ENCODE measurements at regions not wholly inside any gene's neighbourhood (a gene's known extent, or its start where the extent isn't known, plus 50 kb on each side); places are given as distances from the start of the nearest gene placed in this dataset.

DNA sequence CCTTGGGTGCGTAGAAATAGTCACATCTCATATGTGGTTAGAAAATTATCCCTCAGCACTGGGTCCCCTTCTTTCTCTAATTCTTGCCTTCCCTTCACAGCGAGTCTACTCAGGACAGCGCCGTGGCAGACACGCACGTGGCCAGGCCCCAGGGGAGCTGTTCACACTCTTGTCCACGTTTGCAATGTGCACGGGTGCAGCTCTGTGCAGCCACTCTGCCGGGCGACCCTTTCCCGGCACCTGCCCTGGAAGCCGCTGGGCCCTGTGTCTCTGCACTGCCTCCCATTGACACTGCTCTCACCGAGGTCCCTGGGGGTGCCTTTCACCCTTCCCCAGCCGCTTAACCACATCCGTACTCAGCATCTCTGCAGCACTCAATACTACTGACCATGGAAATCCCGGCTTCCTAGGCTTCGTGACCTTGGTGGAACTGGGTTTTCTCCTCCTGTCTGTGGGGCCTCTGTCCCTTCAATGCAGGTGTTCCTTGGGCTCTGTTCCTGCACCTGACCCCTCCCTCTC is 104.9 kb downstream of the DACT2 start:
- no peak overlapping the region for H3K27ac ChIP-seq
- DNase-seq (ENCODE audit: low read depth, low spot score) = no peak

DNA sequence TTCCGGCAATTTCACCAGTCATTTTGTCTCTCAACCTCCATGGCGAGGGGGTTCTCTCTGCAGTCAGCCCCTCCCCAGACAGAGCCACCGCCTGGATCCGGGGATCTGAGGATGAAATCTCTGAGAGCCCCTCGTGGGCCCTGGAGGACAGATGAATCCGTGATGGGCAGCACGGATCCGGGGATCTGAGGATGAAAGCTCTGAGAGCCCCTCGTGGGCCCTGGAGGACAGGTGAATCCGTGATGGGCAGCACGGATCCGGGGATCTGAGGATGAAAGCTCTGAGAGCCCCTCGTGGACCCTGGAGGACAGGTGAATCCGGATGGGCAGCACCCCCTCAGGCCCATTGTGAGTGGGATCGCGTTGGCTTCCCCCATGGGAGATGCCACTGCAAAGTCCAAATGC is 106.5 kb downstream of the DACT2 start:
- DNase-seq (ENCODE audit: low read depth, low spot score) = no peak
- no peak overlapping the region for H3K27ac ChIP-seq

DNA sequence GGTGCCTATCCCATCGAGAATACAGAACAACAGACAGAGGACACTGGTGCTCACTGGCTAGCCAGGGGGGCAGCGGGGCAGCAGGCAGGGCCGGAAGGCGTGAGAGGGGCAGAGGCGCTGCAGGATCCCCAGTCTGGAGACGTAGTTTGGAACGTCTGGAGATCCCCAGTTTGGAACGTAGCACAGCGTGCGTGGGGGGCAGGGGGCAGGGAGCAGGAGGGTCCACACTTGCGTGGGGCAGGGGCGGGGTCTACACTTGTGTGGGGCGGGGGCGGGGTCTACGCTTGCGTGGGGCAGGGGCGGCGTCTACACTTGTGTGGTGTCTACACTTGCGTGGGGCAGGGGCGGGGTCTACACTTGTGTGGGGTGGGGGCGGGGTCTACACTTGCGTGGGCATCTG is 107.2 kb downstream of the DACT2 start:
- no peak for DNase-seq (ENCODE audit: low read depth, low spot score)
- no peak overlapping the region for H3K27ac ChIP-seq

DNA sequence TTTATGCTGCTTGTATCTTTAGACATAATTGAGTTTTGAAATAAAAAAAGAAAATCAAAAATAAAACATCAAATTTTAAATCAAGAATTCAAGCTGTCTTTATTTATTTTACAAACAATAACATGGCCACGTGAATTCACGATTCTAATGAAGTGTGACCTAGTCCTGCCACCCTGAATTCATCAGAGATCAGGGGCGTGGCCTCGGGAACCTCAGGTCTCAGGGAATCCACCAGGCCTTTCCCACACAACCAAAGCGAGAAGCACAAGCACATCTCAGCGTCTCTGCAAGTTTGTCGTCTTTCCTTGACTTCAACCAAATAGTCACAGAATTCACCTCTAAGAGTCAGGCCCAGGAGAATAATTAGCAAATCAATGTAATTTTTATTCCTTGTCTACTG is 107.9 kb downstream of the DACT2 start:
- DNase-seq (ENCODE audit: low read depth, low spot score) = no peak
- no peak overlapping the region for H3K27ac ChIP-seq

DNA sequence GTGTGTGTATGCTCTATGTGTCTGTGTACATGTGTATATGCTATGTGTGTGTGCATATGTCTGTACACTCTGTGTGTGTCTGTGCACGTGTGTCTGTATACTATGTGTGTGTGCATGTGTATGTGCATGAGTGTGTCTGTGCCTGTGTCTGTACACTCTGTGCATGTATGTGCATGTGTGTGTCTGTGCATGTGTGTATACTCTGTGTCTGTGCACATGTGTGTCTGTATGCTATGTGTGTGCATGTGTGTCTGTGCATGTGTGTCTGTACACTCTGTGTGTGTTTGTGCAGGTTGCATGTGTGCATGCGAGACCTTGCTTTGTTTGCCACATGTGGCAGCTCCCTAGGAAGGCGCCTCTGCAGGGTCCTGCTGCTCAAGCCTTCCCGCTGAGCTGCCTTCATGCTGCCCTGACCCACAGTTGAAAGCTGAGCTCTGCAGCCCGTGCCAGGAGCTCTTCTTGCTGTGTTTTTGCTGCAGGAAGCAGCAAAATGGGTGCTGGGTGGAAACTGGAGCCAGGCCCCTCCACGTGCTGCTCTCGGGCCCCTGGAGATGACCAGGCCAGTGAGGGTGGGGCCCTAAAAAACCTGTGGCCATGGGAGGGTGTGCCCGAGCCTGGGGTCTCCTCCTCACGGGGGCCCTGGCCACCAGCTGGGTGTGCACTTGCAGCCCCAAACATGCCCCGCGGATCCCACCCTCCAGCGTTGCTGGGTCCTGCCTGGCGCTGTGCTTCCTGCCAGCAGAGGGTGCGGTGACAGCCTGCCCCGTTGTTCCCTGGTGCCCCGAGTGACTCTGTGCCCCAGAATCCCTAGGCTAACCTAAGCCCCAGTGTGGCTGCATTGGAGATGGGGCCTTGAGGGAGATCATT is 109.1 kb downstream of the DACT2 start:
- H3K27ac ChIP-seq = no peak overlapping the region
- DNase-seq (ENCODE audit: low read depth, low spot score) = no peak

DNA sequence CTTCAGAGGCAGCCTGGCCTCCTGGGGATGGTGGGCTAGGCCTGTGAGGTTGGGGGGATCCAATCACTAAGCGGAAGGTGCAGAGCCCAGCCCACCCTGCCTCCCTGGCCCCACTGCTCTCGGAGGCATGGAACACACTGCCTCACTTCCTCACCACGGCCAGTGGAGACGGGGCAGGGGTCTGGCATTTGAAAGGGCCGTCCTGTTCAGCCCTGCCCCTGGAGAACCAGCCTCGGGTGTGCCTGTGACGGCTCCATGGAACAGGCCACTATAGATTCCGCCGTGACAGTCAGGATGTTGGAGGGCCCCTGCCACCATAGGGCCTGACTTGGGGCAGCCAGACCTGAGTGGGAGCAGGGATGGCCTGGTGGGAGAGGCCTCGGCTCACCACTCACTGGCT is 110.2 kb downstream of the DACT2 start:
- DNase-seq (ENCODE audit: low read depth, low spot score) = no peak
- H3K27ac ChIP-seq = no peak overlapping the region

DNA sequence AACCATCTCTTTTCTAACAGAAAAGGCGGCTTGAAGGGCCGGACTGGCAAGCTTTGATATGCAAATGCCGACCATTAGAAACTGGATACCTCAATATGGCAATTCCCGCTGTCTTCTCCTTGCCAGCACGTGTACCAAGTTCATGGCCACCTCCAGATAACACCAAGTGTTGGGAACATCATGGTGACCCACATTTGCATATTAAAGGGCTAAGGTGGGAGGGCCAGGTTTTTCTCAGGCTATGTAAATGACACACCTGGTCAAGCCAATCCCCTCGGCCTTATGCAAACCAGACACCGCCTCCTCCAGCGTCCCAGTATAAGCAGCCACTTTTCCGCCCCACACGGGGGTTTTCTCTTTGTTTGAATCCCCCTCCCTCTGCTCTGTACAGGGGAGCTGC is 110.7 kb downstream of the DACT2 start:
- H3K27ac ChIP-seq = no peak overlapping the region
- no peak for DNase-seq (ENCODE audit: low read depth, low spot score)

DNA sequence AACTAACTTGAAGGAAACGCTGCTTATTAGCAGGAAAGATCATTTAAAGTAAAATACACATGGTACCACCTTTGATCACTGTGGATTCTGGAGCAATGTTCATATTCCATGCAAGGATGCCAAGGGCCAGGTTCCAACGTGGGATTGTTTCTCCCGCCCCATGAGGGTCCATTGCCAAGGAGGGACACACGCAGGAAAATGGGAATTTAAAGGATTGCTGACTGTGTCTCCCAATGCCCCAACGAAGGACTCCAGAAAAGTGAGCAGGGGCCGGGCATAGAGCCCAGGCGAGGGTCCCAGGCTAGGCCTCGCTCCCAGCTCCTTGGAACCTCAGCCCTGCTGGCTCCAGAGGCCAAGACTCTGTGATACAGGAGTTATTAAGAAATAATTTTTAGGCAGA is 111.2 kb downstream of the DACT2 start:
- DNase-seq (ENCODE audit: low read depth, low spot score) = no peak
- H3K27ac ChIP-seq = no peak overlapping the region

DNA sequence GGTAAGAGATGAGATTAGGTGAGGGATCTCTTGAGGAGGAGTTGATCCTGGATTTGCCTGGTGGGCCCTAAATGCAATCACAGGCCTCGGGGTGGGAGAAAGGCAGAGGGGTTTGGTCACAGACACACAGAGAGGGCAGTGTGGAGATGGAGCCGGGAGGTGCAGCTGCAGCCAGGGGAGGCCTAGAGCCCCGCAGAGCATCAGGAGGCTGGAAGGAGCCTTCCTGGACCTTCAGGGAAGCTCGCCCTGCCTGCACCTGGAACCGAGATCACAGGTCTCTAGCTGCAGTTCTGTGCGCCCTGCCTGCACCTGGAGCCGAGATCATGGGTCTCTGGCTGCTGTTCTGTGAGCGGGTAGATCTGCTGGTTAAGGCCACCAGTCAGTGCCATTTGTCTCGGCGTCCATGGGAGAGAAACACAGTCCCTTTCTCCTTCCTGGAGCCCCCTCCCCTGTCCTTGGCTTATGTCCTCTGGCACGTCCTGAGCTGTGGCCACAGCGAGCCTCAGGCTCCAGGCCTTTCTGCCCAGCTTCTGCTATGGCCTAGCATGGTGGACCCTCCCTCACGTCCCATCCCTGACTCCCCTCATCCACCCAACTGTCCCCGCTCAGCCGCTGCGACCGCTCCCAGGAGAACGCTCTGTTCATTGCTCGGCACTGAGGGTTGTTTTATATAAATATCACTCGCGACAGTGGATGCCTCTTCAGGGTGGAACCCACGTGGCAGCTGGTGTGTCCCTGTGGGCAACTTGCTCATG is 112.0 kb downstream of the DACT2 start:
- DNase-seq (ENCODE audit: low read depth, low spot score) = no peak
- no peak overlapping the region for H3K27ac ChIP-seq

DNA sequence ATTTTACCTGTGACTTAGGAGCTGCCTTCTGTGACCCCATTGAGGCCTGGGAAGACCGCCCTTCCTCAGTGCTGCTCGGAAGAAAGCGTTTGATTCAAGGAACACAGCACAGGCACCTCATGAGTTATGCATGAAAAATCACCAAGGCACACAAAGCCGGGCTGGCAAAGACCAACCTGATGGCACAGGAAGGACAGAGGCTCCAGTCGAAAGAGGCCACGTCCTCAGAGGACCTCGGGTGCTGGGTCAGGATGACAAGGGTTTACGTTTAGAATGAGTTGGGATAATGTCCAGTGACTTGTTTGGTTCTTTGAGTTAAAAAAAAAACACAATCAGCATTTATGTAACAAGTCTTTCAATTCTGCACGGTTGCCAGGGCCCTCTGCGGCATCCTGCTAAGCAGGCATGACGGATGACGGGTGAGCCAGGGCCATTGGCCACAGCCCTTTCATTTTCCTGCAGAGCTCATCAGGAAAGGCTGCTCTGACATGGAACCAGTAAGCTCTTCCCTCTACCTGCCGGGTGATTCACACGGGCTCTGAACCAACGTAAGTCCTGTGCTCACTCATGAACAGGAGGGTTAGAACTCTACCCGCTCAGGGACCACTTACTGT is 112.8 kb downstream of the DACT2 start:
- no peak overlapping the region for H3K27ac ChIP-seq
- DNase-seq (ENCODE audit: low read depth, low spot score) = no peak

DNA sequence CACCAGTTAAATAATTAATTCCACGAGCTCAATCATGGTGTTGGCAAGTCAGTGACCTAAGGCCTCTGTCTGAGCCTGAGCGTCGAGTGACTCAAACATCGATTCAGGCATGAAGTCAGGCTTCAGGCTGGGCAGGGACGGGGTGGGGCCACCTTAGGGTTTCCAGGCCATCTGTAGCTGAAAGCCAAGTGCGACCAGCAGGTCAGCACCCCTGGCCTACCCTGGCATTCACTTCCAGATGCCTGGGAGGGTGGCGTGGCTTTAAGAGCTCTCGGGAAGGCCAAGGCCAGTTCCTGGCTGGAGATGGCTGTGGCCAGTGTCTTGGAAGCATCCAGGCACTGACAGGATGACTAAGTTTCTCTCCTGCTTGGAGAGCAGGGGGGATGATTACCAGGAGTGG is 113.4 kb downstream of the DACT2 start:
- no peak for DNase-seq (ENCODE audit: low read depth, low spot score)
- no peak overlapping the region for H3K27ac ChIP-seq

DNA sequence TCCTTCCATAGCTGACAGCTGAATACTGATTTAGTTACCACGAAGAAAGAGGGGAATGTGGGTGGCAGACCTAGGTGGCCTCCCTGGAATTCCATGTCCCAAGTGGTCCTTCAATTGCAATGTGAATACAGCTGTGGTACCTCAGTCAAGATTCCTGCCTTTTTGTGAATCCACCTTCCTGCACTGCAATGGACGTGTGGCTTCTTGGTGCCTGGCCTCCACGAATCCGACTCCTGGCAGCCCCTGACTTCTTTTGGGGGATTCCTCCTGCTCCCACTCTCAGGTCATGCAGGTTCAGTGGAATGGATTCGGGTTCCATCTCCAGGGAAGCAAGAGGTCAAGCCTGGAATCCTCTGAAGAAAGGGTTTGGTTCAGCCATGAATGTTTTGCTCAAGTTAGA is 117.8 kb downstream of the DACT2 start:
- H3K27ac ChIP-seq = no peak overlapping the region
- no peak for DNase-seq (ENCODE audit: low read depth, low spot score)

DNA sequence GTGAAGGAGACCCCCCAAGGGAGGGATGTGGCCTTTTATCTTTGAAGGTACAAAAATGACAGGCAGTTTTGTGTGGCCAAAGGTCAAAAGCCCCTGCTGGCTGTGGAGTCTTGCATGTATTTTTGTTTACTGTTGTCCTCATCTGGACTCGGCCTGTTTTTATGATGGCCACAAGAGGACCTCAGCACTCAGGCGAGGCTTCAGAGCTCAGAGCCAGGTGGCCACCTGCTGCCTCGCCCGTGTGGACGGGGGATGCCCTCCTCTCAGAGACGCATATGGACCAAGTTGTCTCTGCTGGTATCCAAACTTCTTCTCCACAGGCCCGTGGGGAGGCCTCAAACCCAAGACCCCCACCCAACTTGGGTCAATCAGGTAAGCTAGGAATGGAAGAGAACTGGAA is 118.2 kb downstream of the DACT2 start:
- no peak overlapping the region for H3K27ac ChIP-seq
- DNase-seq (ENCODE audit: low read depth, low spot score) = no peak

DNA sequence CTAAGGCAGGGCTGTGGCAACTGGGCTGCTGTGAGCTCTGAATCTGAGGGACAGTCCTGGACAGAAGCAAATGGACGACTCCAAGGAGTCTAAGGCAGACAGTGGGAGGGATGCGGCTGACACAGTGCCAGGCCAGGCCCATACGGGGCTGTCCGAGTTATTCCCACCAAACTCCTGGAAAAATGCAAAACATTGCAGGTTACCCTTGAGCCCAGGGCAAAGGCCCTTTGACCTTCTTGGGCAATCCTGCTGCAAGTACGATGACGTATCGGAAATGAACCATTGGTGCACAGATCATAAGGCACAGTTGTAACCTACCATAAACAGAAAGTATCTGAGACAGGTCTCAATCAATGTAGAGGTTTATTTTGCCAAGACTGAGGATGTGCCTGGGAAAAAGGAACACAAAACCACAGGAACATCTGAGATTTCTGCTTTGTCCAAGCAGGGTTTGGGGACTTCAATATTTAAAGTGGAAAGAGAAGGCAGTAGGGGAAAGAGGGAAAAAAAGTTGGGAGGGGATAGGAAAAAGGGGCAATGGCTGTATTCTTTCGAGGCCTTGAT is 118.9 kb downstream of the DACT2 start:
- H3K27ac ChIP-seq = no peak overlapping the region
- DNase-seq (ENCODE audit: low read depth, low spot score) = no peak

DNA sequence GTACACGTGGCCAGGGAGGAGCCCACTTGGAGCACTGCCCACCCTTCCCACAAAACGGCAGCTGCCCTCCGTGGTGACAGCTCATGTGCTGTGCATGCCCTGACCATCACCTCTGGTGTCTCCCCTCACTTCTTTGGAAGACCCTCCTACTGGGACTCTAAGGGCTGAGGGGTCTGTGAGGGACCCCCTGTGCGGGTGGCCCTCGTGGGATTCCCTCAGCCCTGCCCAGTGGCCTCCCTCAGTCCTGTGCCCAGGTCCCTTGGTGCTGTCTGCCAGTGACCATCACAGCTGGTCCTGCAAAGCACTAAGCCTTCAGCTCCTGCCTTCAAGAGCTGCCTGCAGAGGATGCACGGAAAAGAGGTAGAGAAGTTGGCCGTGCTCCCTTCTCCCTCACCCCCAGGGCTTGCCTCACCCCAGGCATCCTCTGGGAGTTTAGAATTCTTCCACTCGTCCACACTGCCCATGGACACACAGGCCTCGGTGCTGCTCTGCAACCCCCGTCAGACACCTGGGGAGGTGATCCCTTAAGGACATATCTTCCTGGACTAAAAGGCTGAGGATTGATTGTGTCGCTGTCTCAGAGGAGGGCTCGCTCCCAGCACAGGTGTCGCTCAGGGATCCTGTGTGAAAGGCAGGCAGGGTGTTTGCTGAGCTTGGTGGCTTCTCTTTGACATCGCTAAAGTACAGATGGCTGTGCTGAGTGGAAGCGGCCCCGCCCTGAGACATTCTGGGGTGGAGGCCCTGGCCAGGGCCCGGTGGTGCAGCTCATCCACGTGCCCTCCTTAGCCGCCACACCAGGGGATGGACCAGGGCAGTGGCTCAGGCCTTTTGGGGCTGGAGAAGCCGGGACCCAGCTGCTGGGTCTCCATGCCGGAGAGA is 119.5 kb upstream of the FRMD1 start:
- H3K27ac ChIP-seq = no peak overlapping the region
- DNase-seq (ENCODE audit: low read depth, low spot score) = no peak

DNA sequence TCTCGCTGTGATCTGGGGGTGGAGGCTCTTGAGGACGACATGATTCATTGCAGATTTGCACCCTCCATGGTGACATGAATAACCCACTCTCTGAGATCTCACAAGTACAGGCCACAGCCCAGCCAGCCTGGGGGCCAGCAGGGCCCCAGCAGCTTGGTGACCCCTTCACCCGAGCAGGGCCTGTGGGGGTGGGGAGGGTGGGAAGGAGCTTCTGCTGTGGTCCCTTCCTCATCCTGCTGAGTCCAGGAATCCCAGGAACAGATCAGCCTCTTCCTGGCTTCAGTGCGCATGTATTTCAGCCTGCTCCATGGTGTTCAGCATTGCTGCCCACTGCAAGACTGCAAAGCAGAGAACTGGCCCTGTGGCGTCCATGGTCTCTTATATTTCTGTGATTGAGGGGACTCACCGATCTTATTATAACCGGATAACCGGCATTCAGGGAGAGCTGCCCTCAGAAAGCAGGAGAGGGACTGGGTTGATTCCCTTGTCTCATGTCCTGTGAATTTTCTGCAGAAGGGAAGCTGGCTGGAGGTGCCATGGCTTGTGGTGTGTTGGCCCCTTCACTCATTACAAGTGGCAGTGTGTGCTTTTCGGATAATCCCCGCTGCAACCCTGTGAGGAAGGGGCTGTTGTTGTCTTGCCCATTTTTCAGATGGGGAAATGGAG is 118.8 kb upstream of the FRMD1 start:
- no peak for DNase-seq (ENCODE audit: low read depth, low spot score)
- no peak overlapping the region for H3K27ac ChIP-seq

DNA sequence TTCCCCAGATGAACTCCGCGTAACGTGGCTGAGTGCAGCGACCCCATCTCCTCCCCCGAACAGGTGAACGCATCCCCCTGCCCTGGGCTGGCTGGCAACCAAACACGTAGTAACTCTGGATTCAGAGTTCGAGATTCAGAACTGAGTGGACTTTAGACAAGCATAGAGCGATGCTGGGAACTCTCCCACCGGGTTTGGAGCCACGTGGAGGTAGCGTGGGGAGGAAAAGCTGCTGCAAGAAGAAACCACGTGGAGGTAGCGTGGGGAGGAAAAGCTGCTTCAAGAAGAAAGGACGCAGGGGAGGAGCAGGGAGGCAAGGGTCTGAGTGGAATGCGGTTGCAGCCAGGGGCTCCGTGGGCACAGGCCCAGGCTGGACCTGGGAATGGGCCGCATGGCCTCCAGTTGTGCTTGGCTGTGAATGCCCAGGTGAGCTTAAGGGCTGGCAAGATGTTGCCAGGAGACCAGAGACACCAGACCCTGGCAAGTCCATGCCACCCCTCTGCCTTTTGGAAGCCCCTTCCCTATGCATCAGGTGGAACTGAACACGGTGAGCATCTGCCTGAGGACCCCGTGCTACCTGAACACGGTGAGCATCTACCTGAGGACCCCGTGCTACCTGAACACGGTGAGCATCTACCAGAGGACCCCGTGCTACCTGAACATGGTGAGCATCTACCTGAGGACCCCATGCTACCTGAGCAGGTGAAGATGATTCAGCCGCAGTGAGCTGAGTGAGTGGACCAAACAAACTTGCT is 118.0 kb upstream of the FRMD1 start:
- H3K27ac ChIP-seq = no peak overlapping the region

DNA sequence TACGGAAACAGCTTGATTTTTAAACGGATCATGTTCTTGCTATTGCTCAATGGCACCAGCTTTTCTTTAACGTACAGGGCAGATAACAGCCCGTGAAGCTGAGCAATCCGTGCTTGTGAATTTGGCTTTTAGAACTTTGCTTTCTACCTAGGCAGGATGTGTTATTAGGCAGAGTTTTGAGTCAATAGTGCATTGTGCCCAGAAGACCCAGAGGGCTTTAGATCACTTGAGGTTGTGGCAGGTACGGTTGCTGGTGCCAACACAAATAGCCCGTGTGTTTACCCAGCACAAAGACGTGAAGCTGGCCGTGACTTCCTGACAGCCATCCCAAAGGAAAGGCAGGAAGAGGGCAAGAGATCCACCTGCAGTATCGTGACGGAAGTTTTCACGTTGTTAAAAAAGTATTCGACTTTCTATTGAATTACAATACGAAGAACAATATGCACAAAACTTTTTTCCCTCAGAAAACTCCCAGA is 117.4 kb upstream of the FRMD1 start:
- DNase-seq (ENCODE audit: low read depth, low spot score) = no peak
- no peak overlapping the region for H3K27ac ChIP-seq

More for the DNA sequence above, 118.0 kb upstream of the FRMD1 start:
- DNase-seq (ENCODE audit: low read depth, low spot score) = no peak

Measured in epithelial cell of prostate (primary cell).